RPMI7951 (cell line): ENCODE measurements at regions not wholly inside any gene's neighbourhood (a gene's known extent, or its start where the extent isn't known, plus 50 kb on each side); places are given as distances from the start of the nearest gene placed in this dataset.
A peak's percentile ranks its signal among the peaks of the same experiment; 100 is the strongest.

Experiments
- DNase-seq: peaks from one replicate; pipeline ENCODE4 v3.0.0-alpha.2; 2012; ENCODE audit warnings: low read depth

DNA sequence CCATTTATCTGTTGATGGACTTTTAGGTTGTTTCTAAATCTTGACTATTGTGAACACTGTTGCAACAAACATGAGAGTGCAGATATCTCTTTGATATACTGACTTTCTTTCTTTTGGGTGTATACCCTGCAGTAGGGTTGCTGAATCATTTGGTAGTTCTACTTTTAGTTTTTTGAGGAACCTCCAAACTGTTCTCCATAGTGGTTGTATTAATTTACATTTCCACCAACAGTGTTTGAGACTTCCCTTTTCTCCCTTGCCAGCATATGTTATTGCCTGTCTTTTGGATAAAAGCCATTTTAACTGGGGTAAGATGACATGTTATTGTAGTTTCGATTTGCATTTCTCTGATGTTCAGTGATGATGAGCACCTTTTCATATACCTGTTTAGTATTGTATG is 330.0 kb downstream of the DDX10 start:
- DNase-seq, result no peak

- DNase-seq, result no peak
Measured at GRCh38 chr11:108997826-108998225, 333.0 kb downstream of the DDX10 start.

- DNase-seq, result no peak
Measured at GRCh38 chr11:109000531-109000930, 335.7 kb downstream of the DDX10 start.

DNA sequence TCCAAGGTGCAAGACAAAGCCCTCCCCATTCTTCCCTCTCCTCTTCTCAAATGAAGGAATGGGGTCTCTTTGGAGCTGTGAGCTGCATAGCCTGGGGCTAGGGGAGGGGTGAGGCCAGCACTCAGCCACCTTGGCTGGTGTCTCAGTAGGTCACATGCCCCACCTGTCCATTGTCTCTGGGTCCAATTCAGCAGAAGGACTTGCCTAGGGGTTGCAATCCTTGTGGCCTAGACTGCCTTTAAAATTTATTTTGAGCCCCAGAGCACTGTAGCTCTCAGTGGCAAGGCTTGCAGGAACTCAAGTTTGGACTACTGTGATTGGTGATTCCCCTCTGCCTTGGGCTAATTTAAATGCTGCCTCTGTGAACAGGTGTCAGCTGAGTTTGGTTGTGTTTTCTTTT is 336.7 kb downstream of the DDX10 start:
- no peak for DNase-seq

GRCh38 chr11:109012991-109013390 is 348.1 kb downstream of the DDX10 start:
- no peak for DNase-seq

DNA sequence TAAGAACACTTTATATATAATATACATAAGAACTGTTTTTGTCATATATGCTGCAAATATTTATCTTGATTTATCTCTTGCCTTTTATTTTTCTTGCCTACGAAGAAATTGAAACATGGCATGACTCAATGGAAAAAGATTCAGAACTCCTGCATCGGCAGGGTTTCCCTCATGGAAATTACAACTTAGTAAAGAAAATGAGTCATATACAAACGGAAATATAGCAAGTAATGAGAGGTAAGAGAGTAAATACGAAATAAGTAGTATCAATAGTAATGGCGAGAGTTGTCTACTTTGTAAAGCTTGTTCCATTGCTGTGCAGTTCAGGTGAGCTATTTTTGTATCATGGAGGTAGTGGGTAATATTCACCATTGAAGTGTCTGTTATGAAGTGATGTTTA is 350.4 kb downstream of the DDX10 start:
- DNase-seq, result peak; percentile 58

- no peak for DNase-seq
Measured at GRCh38 chr11:109016724-109017123, 351.9 kb downstream of the DDX10 start.

- no peak for DNase-seq
Measured at GRCh38 chr11:109017489-109017888, 352.6 kb downstream of the DDX10 start.

GRCh38 chr11:109018639-109019038 is 353.8 kb downstream of the DDX10 start:
- no peak for DNase-seq

DNA sequence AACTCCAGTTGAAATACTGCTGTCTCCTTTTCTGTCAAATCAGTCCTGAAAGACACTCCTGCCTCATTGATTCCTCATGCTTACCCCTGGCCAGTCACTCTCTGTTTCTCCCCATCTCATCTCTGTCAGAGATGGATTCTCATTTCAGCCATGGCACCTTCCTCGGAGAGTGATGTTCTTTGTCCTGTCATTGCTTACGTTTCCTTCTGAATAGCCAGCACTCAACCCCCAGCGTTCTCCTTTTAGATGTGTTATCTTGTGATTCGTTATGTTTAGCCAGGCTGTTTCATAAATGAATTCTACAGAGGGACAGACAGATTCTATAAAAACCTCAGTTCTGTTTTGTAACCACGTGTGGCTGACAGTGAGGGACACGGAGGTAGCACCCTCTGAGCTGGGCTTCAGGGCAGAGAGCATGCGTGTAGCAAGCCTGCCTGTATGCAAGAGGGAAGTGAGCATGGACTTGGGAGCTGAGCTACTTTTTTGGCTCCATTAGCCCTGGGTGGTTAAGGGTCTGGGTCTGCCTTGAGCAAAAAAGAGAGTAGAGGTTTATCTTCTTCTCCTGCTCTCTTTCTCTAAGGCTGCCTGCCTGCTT is 354.6 kb downstream of the DDX10 start:
- no peak for DNase-seq

DNA sequence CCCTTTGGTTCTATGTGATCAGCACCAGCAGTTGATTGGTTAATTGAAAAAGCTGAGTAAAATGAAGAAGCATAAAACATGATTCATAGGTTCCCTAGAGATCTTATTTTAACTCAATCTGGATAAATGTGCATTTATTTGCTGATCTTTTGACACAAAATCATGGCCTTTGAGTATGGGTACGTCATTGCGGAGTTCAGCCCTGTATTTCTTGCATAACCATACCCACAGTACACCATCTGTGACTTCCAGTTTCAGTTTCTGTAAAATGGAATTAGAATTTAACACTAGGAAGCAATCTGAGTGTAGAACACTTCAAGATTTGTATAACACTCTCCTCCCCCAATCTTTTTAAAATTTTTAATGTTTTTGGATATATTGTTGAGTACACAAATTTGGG is 358.2 kb downstream of the DDX10 start:
- DNase-seq, result no peak

GRCh38 chr11:109026891-109027489 is 362.1 kb downstream of the DDX10 start:
- no peak for DNase-seq

DNA sequence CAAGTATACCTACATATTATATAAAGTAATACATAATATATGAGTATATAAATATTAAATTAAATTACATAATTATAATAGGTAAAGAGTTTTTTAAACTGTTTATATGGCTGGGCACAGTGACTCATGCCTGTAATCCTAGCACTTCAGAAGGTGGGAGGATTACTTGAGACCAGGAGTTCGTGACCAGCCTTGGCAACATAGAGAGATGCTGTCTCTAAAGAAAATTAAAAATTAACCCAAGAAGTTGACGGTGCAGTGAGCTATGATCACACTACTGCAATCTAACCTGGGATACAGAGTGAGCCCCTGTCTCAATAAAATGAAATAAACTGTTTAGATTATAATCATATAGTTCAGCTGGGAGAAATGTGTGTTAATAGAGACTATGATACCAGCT is 363.0 kb downstream of the DDX10 start:
- no peak for DNase-seq

DNA sequence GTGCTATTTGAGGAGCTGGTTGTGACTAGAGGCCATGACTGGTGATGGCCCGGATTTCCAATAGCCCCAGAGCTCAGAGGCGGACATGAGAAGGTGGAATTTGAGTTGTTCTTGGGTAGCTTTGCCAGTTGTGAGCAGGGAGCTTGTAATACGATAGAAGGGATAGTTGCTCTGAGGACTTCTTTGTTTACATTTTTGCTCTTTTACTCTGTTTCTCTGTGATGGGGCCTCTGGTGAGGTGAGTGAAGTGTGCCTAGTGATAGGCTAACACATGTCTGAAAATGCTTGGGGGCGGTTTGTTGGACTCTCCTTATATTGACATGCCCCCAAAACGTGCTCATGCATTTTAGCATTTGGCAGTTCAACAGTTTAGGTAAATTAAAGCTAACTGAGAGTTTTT is 365.1 kb downstream of the DDX10 start:
- DNase-seq, result no peak

DNA sequence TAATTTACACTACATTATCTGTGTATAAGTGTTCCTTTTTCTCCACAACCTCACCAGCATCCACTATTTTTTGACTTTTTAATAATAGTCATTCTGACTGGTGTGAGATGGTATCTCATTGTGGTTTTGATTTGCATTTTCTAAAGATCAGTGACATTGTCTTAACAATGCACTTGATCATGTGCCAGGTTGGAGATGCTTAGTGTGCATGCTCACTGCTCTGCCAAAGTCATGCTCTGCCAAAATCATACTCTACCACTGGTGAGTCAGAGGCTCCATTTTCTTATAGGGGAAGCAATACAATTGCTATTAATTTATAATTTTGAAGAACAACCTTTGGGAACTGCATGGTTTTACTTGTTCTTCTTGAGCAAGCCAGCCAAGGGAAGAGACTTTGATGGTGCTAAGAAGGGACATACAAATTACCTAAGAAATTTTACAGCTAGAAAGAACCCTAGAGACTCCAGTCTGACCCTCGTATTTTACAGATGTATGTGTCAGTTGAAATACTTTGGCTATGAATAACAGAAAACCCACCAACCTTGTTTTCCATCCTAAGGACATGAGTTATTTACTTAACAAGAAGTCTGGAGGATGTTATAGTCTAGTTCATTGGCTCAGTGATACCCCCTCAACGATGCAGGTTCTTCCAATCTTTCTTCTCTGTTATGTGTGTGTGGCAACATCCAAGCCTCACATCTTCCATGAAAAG is 368.9 kb downstream of the DDX10 start:
- DNase-seq, result peak; percentile 81

GRCh38 chr11:109034339-109034696 is 369.4 kb downstream of the DDX10 start:
- peak; percentile 41 for DNase-seq

DNA sequence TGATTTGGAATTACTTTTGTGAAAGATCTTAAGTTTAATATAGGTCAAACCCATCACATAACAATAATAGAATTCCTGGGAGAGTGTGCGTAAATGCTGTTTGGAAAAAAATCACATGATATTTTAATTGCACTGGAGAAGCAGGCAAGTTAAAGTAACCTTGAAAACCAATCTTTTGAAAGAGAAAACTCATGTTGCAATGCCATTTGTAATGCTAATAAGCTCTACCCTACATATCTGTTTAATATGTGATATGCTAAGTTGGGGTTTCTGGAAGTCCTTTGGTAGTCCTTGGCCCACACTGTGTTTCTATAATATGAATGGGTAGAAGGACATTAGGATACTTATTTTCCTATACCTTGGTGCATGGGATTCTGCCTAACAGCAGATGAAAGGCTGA is 370.4 kb downstream of the DDX10 start:
- no peak for DNase-seq

- DNase-seq, result no peak
Measured at GRCh38 chr11:109036011-109036410, 371.1 kb downstream of the DDX10 start.

DNA sequence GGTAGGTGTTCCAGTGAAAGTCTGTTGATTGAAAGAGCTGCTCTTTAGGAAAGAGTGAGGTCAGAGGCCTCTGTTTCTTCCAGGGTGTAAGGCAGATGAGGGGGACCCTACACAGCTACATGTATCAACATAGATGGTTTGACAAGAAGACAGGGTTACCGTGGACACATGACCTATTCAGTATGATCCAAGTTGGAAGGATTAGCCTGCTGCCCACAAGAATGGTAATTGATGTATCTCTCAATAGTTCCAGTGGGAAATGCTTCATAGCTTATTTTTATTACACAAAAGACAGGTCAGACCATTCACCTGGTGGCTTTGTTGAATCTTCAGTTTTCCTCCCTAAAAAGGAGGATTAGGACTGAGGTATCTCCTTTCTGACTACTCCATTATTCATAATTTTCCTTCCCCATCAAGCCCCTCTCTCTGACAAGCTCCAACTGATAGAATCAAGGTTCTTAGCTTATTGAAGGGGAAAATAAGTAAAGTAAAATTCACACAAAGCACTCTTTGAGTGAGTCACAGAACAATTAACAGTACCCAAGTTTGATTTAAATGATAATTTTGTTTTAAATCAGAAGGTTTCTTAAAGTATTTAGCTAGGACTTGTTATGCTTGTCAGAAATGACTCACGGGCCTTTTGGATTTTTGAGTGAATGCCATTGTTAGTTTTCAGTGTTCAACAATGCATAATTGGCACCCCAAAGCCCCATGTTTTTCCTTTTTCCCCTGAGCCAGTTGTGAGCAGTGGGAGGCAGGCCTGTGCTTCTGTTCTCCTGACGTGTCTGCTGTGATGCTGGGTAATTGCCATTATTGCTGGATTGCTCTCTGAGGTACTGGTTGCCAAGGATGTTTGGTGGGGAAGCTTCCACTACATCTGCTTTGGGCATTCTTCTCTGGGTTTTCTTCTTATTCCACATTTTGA is 373.2 kb downstream of the DDX10 start:
- peak; percentile 62 for DNase-seq

- DNase-seq, result no peak
Measured at GRCh38 chr11:109039611-109040010, 374.7 kb downstream of the DDX10 start.

- peak; percentile 12 for DNase-seq
Measured at GRCh38 chr11:109040303-109040702, 375.4 kb downstream of the DDX10 start.

GRCh38 chr11:109041876-109042275 is 377.0 kb downstream of the DDX10 start:
- peak; percentile 33 for DNase-seq
